Tibial nerve (tissue), 4 donors: ENCODE measurements at regions not wholly inside any gene's neighbourhood (a gene's known extent, or its start where the extent isn't known, plus 50 kb on each side); places are given as distances from the start of the nearest gene placed in this dataset.

Source experiments
- CTCF ChIP-seq, 5 experiments: fragments of 200-600 bp in 3 of 5; fragments of 450-650 bp in 2 of 5; sonication (generic) in 3 of 5; IDR thresholded peaks; one replicate each; pipeline ENCODE4 v1.5.1; 2016 to 2019; ENCODE audit warnings: antibody characterized with exemption in 5 of 5, mild to moderate bottlenecking in 3 of 5, moderate library complexity in 2 of 5
- EP300 ChIP-seq, 2 donors: sonication (generic); formaldehyde crosslinking; IDR thresholded peaks; one replicate each; pipeline ENCODE4 v1.6.1; 2017; ENCODE audit warnings: antibody characterized with exemption in 2 of 2, mild to moderate bottlenecking in 1 of 2
- POLR2A ChIP-seq, 2 donors: fragments of 450-650 bp; IDR thresholded peaks; one replicate each; pipeline ENCODE4 v1.6.1; 2017; ENCODE audit warnings: antibody characterized with exemption in 2 of 2, mild to moderate bottlenecking in 2 of 2, moderate library complexity in 2 of 2

DNA sequence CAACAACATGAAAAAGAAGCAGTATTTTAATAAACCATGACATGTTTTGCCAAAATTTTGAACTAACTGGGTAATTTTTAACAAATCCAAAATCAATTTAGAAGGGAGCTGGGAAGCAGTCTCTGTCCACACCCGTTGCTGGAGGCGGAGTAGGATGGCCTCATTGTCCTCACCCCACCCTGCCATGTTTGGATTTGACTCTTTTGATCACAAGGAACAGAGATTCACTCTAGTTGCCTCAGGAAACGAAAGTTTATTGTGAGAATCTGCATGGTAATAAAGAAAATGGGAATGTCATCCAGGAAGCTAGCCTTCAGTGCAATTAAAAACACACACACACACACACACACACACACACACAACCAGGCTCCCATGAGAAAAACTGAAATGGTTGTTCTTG, 145.4 kb downstream of the SLC30A10 start:
- TF ChIP-seq POLR2A (IDR thresholded peaks at IDR 0.05) (no peak), CTCF (IDR thresholded peaks at IDR 0.05) (no peak), EP300 (IDR thresholded peaks at IDR 0.05) (no peak)
